ENCODE measurements at regions not wholly inside any gene's neighbourhood (a gene's known extent, or its start where the extent isn't known, plus 50 kb on each side); places are given as distances from the start of the nearest gene placed in this dataset.

GRCh38 chr10:130761032-130761575 lies 550.4 kb downstream of the TCERG1L start:
- Histone ChIP-seq H3K9me3 (no peaks in the 10 kb centered on the region), H3K4me2 (no peak overlapping the region), H3K4me1 (no peaks in the 10 kb centered on the region), H3K27ac (no peak overlapping the region), H3K4me3 (no peak overlapping the region)
- ChIA-PET CTCF (interaction anchor here (1.5 kb wide), 1 partner anchor 14 kb away, joined by 3 read pairs; no protein-coding TSS in a partner anchor), POLR2A (no interaction called here)
- WGBS (ENCODE audit: missing lambda C conversion rate): 0% methylated on average over 4 of the region's 6 CpGs
- DNase-seq (ENCODE audit: low read depth in 1 of 2, low spot score in 1 of 2): no peak
- no peak for ATAC-seq
- no peak for TF ChIP-seq REST (IDR thresholded peaks at IDR 0.05)
- TF ChIP-seq CHD2 (IDR thresholded peaks at IDR 0.05; ENCODE audit: low read length, partially characterized antibody): no peak
- no peak for TF ChIP-seq SREBF2 (IDR thresholded peaks at IDR 0.05)
- no peak for TF ChIP-seq ATOH8 (CRISPR knock-in tag; IDR thresholded peaks at IDR 0.05; ENCODE audit: low read depth)
- no peak for FAIRE-seq

- FAIRE-seq (no peak), ATAC-seq (no peak), DNase-seq (ENCODE audit: low read depth in 1 of 2, low spot score in 1 of 2) (no peak)
- no peak overlapping the region for H3K4me2 ChIP-seq
- no peak overlapping the region for H3K4me3 ChIP-seq
- no peaks in the 10 kb centered on the region for H3K9me3 ChIP-seq
- no peak overlapping the region for H3K27ac ChIP-seq
- H3K4me1 ChIP-seq: no peaks in the 10 kb centered on the region
- CTCF ChIA-PET: interaction anchor here (1.5 kb wide), 1 partner anchor 13 kb away, joined by 3 read pairs; no protein-coding TSS in a partner anchor
- WGBS (ENCODE audit: missing lambda C conversion rate): 14% methylated on average over 13 of the region's 13 CpGs
- TF ChIP-seq ELK1 (IDR thresholded peaks at IDR 0.05; ENCODE audit: low read depth, low read length): no peak
- no peak for TF ChIP-seq ZNF302 (CRISPR knock-in tag; IDR thresholded peaks at IDR 0.05)
- TF ChIP-seq NFE2L2 (conservative IDR thresholded peaks at IDR 0.05; ENCODE audit: low read length): no peak
- no peak for TF ChIP-seq BCL3 (IDR thresholded peaks at IDR 0.05)
- no peak for TF ChIP-seq ZC3H11A (IDR thresholded peaks at IDR 0.05)
- no peak for TF ChIP-seq FOSB (CRISPR knock-in tag; IDR thresholded peaks at IDR 0.05)
- TF ChIP-seq SREBF2 (IDR thresholded peaks at IDR 0.05): no peak
- TF ChIP-seq CBX2 (IDR thresholded peaks at IDR 0.05; ENCODE audit: borderline replicate concordance, low read depth): no peak
- POLR2A ChIA-PET: no interaction called here
Observed at GRCh38 chr10:130761788-130762301, 549.7 kb downstream of the TCERG1L start.

GRCh38 chr10:130762491-130762890 lies 549.0 kb downstream of the TCERG1L start:
- FAIRE-seq (no peak), DNase-seq (ENCODE audit: low read depth in 1 of 2, low spot score in 1 of 2) (no peak), ATAC-seq (no peak)
- TF ChIP-seq USF2 (IDR thresholded peaks at IDR 0.05): no peak
- TF ChIP-seq KDM1A (IDR thresholded peaks at IDR 0.05; ENCODE audit: low read depth): no peak
- TF ChIP-seq EHF (CRISPR knock-in tag; IDR thresholded peaks at IDR 0.05): no peak
- TF ChIP-seq MAX (IDR thresholded peaks at IDR 0.05): no peak
- no peak for TF ChIP-seq NPAS2 (CRISPR knock-in tag; IDR thresholded peaks at IDR 0.05; ENCODE audit: borderline replicate concordance)
- TF ChIP-seq RFX5 (IDR thresholded peaks at IDR 0.05): no peak
- TF ChIP-seq ZSCAN20 (CRISPR knock-in tag; IDR thresholded peaks at IDR 0.05): no peak
- TF ChIP-seq HOXB5 (CRISPR knock-in tag; IDR thresholded peaks at IDR 0.05): no peak
- TF ChIP-seq EHMT2 (IDR thresholded peaks at IDR 0.05; ENCODE audit: low read depth): no peak
- TF ChIP-seq GATA3 (IDR thresholded peaks at IDR 0.05; ENCODE audit: borderline replicate concordance): no peak
- TF ChIP-seq PBX3 (IDR thresholded peaks at IDR 0.05): no peak
- CTCF ChIA-PET: interaction anchor here (0.9 to 1.5 kb wide), 2 partner anchors 12 to 15 kb away, joined by 3 read pairs; no protein-coding TSS in a partner anchor
- no peaks in the 10 kb centered on the region for H3K4me1 ChIP-seq
- no peak overlapping the region for H3K4me3 ChIP-seq
- no peak overlapping the region for H3K4me2 ChIP-seq
- 6% methylated on average over 5 of the region's 6 CpGs for WGBS (ENCODE audit: missing lambda C conversion rate)
- no peak overlapping the region for H3K27ac ChIP-seq
- POLR2A ChIA-PET: no interaction called here
- H3K9me3 ChIP-seq: no peaks in the 10 kb centered on the region

Data from A549 (cell line).